ENCODE measurements at regions not wholly inside any gene's neighbourhood (a gene's known extent, or its start where the extent isn't known, plus 50 kb on each side); places are given as distances from the start of the nearest gene placed in this dataset.
"Not testable (repeated sequence)": the region's sequence is repeated elsewhere in the genome, so short reads cannot be mapped to it uniquely, and the experiment has no call there.

- not testable (repeated sequence) for DNase-seq
These were observed 198.2 kb upstream of the APCDD1 start for GRCh38 chr18:10256276-10256675.

GRCh38 chr18:10258836-10259474 is 195.5 kb upstream of the APCDD1 start:
- DNase-seq, result no peak

- DNase-seq, result no peak
These were observed 194.5 kb upstream of the APCDD1 start for GRCh38 chr18:10259901-10260300.

- no peak for DNase-seq
These were observed 192.8 kb upstream of the APCDD1 start for GRCh38 chr18:10261344-10262276.

GRCh38 chr18:10262566-10262965 is 191.9 kb upstream of the APCDD1 start:
- DNase-seq, result no peak

GRCh38 chr18:10264260-10264659 is 190.2 kb upstream of the APCDD1 start:
- DNase-seq, result no peak

- DNase-seq, result no peak
These were observed 188.7 kb upstream of the APCDD1 start for GRCh38 chr18:10265560-10266333.

- DNase-seq, result no peak
These were observed 188.2 kb upstream of the APCDD1 start for GRCh38 chr18:10266334-10266590.

- no peak for DNase-seq
These were observed 185.2 kb upstream of the APCDD1 start for GRCh38 chr18:10269261-10269660.

GRCh38 chr18:10270151-10270571 is 184.3 kb upstream of the APCDD1 start:
- DNase-seq, result no peak

GRCh38 chr18:10271481-10271880 is 183.0 kb upstream of the APCDD1 start:
- DNase-seq, result no peak

- no peak for DNase-seq
These were observed 180.1 kb upstream of the APCDD1 start for GRCh38 chr18:10274301-10274700.

- no peak for DNase-seq
These were observed 178.9 kb upstream of the APCDD1 start for GRCh38 chr18:10275486-10275885.

GRCh38 chr18:10278265-10278664 is 176.2 kb upstream of the APCDD1 start:
- DNase-seq, result no peak

- no peak for DNase-seq
These were observed 175.0 kb upstream of the APCDD1 start for GRCh38 chr18:10279471-10279870.

GRCh38 chr18:10279905-10280644 is 174.4 kb upstream of the APCDD1 start:
- DNase-seq, result peak; percentile 5

GRCh38 chr18:10284540-10285282 is 169.7 kb upstream of the APCDD1 start:
- no peak for DNase-seq

- DNase-seq, result no peak
These were observed 169.2 kb upstream of the APCDD1 start for GRCh38 chr18:10285283-10285640.

GRCh38 chr18:10286580-10287150 is 167.8 kb upstream of the APCDD1 start:
- DNase-seq, result no peak

GRCh38 chr18:10289251-10289650 is 165.2 kb upstream of the APCDD1 start:
- DNase-seq, result no peak

GRCh38 chr18:10289951-10290637 is 164.3 kb upstream of the APCDD1 start:
- no peak for DNase-seq

All from NCI-H1436 (cell line).